8988T (cell line): ENCODE measurements at regions not wholly inside any gene's neighbourhood (a gene's known extent, or its start where the extent isn't known, plus 50 kb on each side); places are given as distances from the start of the nearest gene placed in this dataset.

Experiments
- DNase-seq: peaks from one replicate; pipeline ENCODE4 v3.0.0; 2011

- DNase-seq = no peak
Observed at GRCh38 chr2:219906114-219907010, 278.9 kb downstream of the SLC4A3 start.

- DNase-seq = no peak
Observed at GRCh38 chr2:219907011-219907365, 279.6 kb downstream of the SLC4A3 start.

DNA sequence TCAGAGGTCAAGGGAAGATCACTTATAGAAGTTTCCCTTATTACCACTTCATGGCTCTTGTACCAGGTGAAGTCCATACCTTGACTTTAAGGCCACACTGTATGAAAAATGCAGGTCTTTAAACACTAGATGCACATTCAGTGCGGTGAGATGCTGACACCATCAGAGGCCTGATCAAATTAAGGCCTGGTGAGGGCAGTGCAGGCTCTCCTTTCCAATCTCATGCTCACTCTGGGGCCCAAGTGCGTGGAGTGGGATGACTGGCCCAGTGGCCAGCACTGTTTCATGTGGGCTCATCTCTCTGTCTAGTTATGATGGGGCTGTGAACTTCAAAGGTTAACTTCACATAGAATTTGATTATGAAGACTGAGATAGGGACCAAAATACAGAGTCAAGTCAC lies 281.1 kb downstream of the SLC4A3 start:
- no peak for DNase-seq

DNA sequence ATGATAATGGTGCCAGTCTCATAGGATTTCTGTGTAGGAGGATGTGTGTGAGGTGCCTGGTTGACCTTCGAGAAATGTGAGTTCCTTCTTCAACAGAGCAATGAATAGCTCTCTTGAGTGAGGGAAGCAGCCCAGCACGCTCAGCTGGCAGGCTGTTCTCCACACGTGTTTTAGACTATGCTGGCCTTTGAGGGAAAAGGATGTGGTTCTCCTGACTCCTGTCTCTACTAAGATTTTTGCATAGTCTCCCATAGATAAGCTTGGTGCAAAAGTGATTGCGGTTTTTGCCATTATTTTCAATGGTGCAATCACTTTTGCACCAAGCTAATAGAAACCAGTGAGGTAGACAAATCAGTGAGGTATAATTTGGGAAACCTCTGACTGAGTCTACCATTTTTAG lies 284.1 kb downstream of the SLC4A3 start:
- DNase-seq = no peak

DNA sequence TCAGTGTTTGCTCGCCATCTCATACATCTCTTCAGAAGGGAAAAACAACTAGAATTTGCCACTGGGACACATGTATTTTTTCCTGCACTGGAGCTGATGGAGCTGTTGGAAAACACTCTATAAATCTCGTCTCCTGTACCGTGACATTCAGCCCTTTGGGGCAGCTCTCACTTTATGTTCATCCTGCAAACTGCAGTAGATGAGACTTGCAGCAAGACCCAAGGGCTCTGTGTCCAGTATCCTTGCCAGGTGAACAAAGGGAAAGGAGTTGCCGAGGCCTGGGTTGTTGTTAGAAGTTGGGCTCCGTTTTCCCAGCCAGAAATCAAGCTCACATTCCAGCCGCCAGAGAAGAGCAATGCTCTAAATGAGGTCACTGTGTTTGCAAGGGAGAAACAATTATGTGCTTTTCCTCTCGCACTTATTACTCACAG lies 285.1 kb downstream of the SLC4A3 start:
- no peak for DNase-seq

DNA sequence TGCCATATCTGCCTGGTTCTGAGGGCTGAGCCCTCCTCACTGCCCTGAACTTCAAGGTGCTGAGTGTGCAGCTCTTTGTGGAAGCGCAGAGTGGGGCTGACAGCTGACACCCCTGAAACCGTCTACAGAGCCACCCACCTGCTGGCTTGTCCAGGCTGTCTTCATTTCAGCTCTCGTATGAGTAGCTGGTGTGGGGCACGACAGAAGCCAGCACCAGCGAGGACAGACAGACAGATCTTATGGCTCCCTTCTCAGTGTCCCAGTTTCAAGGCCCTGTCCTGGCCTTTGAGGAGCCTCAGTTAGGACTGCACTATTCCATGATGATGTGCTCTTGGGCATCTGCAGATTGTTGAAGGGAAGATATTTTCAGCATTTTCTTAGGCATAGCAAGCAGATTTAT lies 287.1 kb downstream of the SLC4A3 start:
- DNase-seq = no peak

DNA sequence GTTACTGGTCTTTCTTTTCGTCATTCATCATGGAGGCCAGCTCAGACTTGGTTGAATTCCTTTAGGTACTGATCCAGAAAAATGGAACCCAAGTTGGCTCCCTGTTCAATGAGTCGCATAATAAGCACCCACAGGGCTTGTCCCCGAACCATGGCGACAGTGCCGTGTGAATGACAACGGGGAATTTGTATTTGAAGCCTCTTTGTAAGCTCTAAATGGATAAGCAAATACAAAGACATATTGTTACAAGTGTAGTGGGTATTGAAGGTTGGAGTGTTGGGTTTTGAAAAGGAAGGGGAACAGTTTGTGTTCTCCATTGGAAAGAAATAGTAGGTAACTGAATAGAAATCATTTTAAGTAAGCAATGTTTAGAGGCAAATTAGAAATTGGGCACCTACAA lies 288.9 kb downstream of the SLC4A3 start:
- no peak for DNase-seq

GRCh38 chr2:219916726-219917440 lies 289.5 kb downstream of the SLC4A3 start:
- no peak for DNase-seq

DNA sequence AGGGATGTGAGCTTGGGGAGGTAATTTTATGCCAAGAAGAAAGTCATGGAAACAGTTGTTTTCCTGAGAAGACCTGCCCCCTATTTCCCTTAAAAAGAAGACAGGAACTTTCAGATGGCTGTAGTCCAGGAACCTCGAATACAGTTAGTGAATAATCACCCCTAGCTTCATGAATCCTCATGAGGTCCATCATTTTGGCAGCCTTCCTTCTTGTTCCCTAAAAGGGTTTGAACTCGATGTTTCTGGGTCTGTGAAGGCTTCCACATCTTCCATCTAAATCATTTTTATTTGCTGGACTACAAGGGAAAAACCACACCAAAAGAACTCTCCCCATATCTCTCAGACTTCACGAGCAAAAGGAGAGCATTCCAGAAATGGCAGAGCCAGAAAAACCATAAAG lies 290.8 kb downstream of the SLC4A3 start:
- DNase-seq = no peak

- DNase-seq = no peak
Observed at GRCh38 chr2:219918944-219919343, 291.5 kb downstream of the SLC4A3 start.

- DNase-seq = no peak
Observed at GRCh38 chr2:219919506-219919905, 292.1 kb downstream of the SLC4A3 start.

DNA sequence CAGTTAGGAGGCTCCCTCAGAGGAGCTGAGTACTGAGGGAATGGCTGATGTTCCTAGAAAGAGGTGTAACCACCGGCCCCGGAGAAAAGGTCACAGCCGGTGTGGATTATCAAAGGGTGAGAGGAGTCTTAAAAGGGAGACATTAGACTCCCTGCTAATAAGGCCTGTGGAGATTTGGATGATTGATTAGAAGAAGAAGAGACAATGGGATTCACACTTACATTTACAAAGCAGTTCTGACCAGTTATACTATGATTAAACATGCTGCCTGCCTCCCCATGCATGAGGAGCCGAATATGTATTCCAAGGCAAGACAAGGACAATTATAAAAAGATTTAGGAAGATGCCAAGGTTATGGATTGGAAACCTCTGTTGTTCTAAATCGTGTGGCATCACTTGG lies 302.4 kb downstream of the SLC4A3 start:
- DNase-seq = no peak

DNA sequence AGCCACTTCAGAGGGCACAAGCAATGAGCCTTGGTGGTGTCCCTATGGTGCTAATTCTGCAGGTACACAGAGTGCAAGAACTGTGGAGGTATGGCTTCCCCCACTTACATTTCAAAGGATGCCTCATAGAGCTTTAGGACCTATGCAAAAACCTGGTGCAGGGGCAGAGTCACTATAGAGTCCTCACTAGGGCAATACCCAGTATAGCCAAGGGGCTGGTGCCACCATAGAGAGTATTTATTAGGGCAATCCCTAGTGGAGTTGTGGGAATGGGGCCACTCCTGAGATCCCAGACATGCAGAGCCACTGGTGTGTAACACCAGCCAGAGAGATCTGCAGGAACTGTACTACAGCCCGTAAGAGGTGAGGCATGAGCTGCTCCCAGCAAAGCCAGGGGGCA lies 312.2 kb downstream of the SLC4A3 start:
- no peak for DNase-seq

- DNase-seq = no peak
Observed at GRCh38 chr2:219944866-219945265, 317.4 kb downstream of the SLC4A3 start.

DNA sequence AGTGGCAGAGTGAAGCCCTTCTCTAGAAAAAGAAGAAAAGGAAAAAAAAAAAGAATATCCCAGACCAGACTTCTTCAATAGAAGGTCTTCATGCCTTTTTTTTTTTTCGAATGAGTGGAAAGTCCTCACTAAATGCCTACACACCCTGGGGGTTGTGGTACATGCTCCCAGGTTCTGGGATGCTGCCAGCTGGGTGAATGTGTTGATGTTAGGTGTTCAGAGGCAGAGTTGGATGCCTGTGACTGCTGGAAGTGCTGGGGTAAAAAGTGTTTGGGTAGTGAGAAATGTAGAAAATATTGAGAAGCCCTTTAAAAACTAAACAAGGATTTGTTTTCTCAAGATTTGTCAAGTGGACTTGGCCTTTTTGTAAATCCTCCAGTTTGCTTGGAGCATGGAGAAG lies 318.6 kb downstream of the SLC4A3 start:
- DNase-seq = no peak

DNA sequence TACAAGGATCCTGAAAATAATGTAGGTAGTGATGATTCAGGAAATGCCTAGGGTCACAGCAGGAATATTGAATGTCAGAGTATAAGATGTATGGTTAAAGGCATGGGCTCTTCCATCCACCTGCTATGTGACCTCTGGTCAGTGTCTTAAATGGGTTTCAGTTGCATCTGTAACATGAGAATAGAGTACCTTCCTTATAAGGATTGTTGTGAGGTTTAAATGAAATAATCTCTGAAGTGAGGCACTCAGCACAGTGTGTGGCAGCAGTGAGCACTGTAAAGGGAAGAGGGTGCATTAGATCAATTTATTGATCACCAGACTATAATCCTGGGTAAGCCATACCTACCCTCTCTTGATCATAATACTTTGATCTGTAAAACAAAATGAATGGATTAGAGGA lies 319.1 kb downstream of the SLC4A3 start:
- DNase-seq = no peak

- DNase-seq = no peak
Observed at GRCh38 chr2:219947575-219947974, 320.1 kb downstream of the SLC4A3 start.

- DNase-seq = no peak
Observed at GRCh38 chr2:219949053-219949452, 321.6 kb downstream of the SLC4A3 start.

- DNase-seq = no peak
Observed at GRCh38 chr2:219951099-219951498, 323.7 kb downstream of the SLC4A3 start.

GRCh38 chr2:219954331-219954730 lies 326.9 kb downstream of the SLC4A3 start:
- no peak for DNase-seq

- DNase-seq = no peak
Observed at GRCh38 chr2:219957820-219958219, 330.4 kb downstream of the SLC4A3 start.

DNA sequence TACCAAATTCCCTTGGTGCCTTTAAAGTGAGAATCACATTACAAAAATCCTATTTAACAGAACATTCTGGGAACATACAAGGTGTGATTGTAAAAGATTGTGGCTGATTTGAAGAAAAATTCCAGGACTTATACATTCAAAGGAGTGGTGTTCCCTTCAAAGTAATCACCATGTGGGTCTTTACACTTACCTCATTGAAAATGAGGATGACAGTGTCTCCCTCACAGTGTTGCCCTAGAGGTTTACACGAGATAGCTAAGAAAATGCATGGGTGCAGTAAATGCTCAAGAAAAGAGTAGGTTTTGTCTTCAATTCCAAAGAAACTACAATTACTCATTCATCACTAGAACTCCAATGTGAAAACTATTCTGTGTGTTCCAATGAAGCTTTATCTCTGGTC lies 331.5 kb downstream of the SLC4A3 start:
- no peak for DNase-seq

- no peak for DNase-seq
Observed at GRCh38 chr2:219959471-219959870, 332.0 kb downstream of the SLC4A3 start.

DNA sequence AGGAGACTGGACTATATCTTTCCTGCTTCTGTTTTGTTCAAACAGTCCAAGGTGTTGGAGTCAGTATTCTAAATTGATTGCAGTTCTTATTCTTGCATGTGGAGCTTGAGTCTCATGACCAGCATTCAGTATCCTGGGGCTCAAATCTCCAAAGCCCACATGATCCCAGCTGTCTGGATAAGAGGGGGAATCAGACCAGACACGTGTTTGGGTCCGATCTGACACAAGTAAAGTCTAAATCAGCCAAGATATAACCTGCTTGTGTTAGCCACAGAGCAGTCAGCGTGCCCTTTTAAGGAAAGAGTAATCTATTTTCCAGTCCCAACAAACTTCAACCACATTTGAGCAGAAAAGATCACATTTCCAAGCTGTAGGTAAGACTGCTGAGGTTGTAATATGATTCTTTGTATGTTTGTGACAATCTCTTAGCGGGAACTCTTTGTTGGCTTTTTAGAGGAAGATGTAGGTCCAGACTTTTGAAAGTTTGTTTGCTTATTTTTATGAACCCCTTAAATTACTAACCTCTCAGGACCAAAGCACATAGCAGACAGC lies 334.6 kb downstream of the SLC4A3 start:
- no peak for DNase-seq
